K562 (cell line): ENCODE measurements at regions not wholly inside any gene's neighbourhood (a gene's known extent, or its start where the extent isn't known, plus 50 kb on each side); places are given as distances from the start of the nearest gene placed in this dataset.

Experiments used
- ATAC-seq: fragments of 200-7000 bp; cut with Tn5 transposase; 3 replicates; pipeline ENCODE4 v1.9.1; 2020; ENCODE audit warnings: moderate library complexity
- BruUV-seq: library from RNA; stranded (reverse); fragments of 400-500 nt; replicated peaks from 2 replicates; lab custom pipeline; 2021; lab: Mats Ljungman, UMichigan
- CTCF ChIA-PET: fragments of 300-600 bp; formaldehyde crosslinking; extraction: SDS; loops from one replicate; lab custom pipeline; 2021; ENCODE audit warnings: low intra/inter-chr PET ratio; lab: Yijun Ruan, JAX
- POLR2A ChIA-PET: fragments of 300-600, 350-650 bp; sonication (Branson Sonifier 250); formaldehyde crosslinking; extraction: SDS; loops from one replicate; lab custom pipeline; 2021; ENCODE audit warnings: antibody characterized with exemption, inconsistent platforms; lab: Yijun Ruan, JAX
- DNase-seq, 4 experiments: peaks; one replicate each; pipeline versions ENCODE4 v3.0.0 to v3.0.0-alpha.2; 2011 to 2018; ENCODE audit warnings: low spot score in 3 of 4, mixed read lengths in 3 of 4; ENCODE audit errors: extremely low read depth in 1 of 4
- FAIRE-seq: peaks from 2 replicates; lab custom pipeline; 2011; peaks lifted over from hg19 to GRCh38; lab: Jason Lieb, UNC
- H2AFZ ChIP-seq: 2 replicates; pipeline ENCODE4 v1.6.0; 2011; ENCODE audit warnings: low read depth, low read length, control low read depth, inconsistent platforms
- H3K27ac ChIP-seq: fragments of 200-600 bp; 3 replicates; pipeline ENCODE4 v1.8.0; 2011; ENCODE audit warnings: low read depth, mild to moderate bottlenecking, control low read depth, inconsistent platforms, low read length, moderate library complexity, mixed read lengths; ENCODE audit errors: extremely low read depth
- H3K27me3 ChIP-seq, 2 experiments: fragments of 300-600 bp in 1 of 2; 2 replicates in 1 of 2; 3 replicates in 1 of 2; pipeline versions ENCODE4 v1.6.0 to v1.8.0; 2011; ENCODE audit warnings: inconsistent platforms in 2 of 2, low read length in 2 of 2, mild to moderate bottlenecking in 1 of 2, mixed read lengths in 1 of 2, moderate library complexity in 1 of 2; ENCODE audit not compliant: control insufficient read depth in 2 of 2, insufficient read depth in 2 of 2
- H3K36me3 ChIP-seq: fragments of 300-600 bp; 3 replicates; pipeline ENCODE4 v1.8.0; 2011; ENCODE audit warnings: mild to moderate bottlenecking, low read length, inconsistent platforms; ENCODE audit not compliant: control insufficient read depth, insufficient read depth
- H3K4me1 ChIP-seq, 2 experiments: fragments of 200-600 bp in 1 of 2; replicated peaks in 1 of 2; 2 replicates in 1 of 2; 3 replicates in 1 of 2; pipeline versions ENCODE4 v1.5.1 to v1.8.0; 2011; ENCODE audit warnings: inconsistent platforms in 2 of 2, low read length in 2 of 2, mild to moderate bottlenecking in 1 of 2, mixed read lengths in 1 of 2, moderate library complexity in 1 of 2; ENCODE audit not compliant: control insufficient read depth in 2 of 2, insufficient read depth in 2 of 2
- H3K4me2 ChIP-seq: 2 replicates; pipeline ENCODE4 v1.6.1; 2011; ENCODE audit warnings: low read length, control low read depth, inconsistent platforms, mixed read lengths; ENCODE audit not compliant: insufficient read depth
- H3K4me3 ChIP-seq: fragments of 200-600 bp; sonication (generic), shearing (Covaris generic); 2 replicates; pipeline ENCODE4 v1.5.1; 2016; ENCODE audit warnings: control low read depth, inconsistent platforms
- H3K79me2 ChIP-seq: fragments of 200-600 bp; 3 replicates; pipeline ENCODE4 v1.8.0; 2011; ENCODE audit warnings: low read length, inconsistent platforms; ENCODE audit not compliant: control insufficient read depth, insufficient read depth
- H3K9ac ChIP-seq, 2 experiments: 2 replicates each; pipeline versions ENCODE4 v1.6.0 to v1.6.1; 2011; ENCODE audit warnings: low read depth in 2 of 2, low read length in 2 of 2, control low read depth in 1 of 2, inconsistent platforms in 1 of 2, mild to moderate bottlenecking in 1 of 2, mixed read lengths in 1 of 2; ENCODE audit not compliant: insufficient read depth in 1 of 2
- H3K9me1 ChIP-seq: one replicate; pipeline ENCODE4 v1.6.0; 2011; ENCODE audit warnings: inconsistent platforms, mild to moderate bottlenecking, low read length, moderate library complexity; ENCODE audit not compliant: control insufficient read depth, insufficient read depth
- H3K9me3 ChIP-seq: replicated peaks from 2 replicates; pipeline ENCODE4 v1.5.1; 2011; ENCODE audit warnings: low read depth, low read length, inconsistent platforms; ENCODE audit not compliant: control insufficient read depth, insufficient read depth
- H4K20me1 ChIP-seq: replicated peaks from 2 replicates; pipeline ENCODE4 v1.6.1; 2011; ENCODE audit warnings: low read length, inconsistent platforms, mixed read lengths; ENCODE audit not compliant: control insufficient read depth, insufficient read depth
- ARID2 ChIP-seq: fragments of 450-650 bp; IDR thresholded peaks from 2 replicates; pipeline ENCODE4 v1.6.1; 2017; ENCODE audit warnings: antibody characterized with exemption, mild to moderate bottlenecking
- CBX1 ChIP-seq: sonication (generic); IDR thresholded peaks from 2 replicates; pipeline ENCODE4 v1.6.1; 2016; ENCODE audit warnings: antibody characterized with exemption, low read depth, mild to moderate bottlenecking
- DNMT1 ChIP-seq: fragments of 450-650 bp; IDR thresholded peaks from 2 replicates; pipeline ENCODE4 v1.6.1; 2016; ENCODE audit warnings: antibody characterized with exemption, mild to moderate bottlenecking
- NFATC3 ChIP-seq: fragments of 450-650 bp; IDR thresholded peaks from 2 replicates; pipeline ENCODE4 v1.6.1; 2017; ENCODE audit warnings: mild to moderate bottlenecking
- PURB ChIP-seq: sonication (generic); formaldehyde crosslinking; IDR thresholded peaks from 2 replicates; pipeline ENCODE4 v1.9.0; 2021; ENCODE audit warnings: low read depth, mild to moderate bottlenecking, missing genetic modification reagents
- RUNX1 ChIP-seq: sonication (generic); IDR thresholded peaks from 2 replicates; pipeline ENCODE4 v1.6.1; 2016; ENCODE audit warnings: antibody characterized with exemption, low read depth
- TCF7 ChIP-seq: sonication (generic); IDR thresholded peaks from 2 replicates; pipeline ENCODE4 v1.6.1; 2016; ENCODE audit warnings: antibody characterized with exemption, borderline replicate concordance
- TFE3 ChIP-seq: fragments of 450-650 bp; formaldehyde crosslinking; IDR thresholded peaks from 2 replicates; pipeline ENCODE4 v1.4.0; 2020; ENCODE audit warnings: mild to moderate bottlenecking, mixed read lengths
- ZNF644 ChIP-seq: fragments of 200-800 bp; sonication (Bioruptor generic); IDR thresholded peaks from 2 replicates; pipeline ENCODE4 v1.6.1; 2016; ENCODE audit warnings: low read depth, missing genetic modification characterization, missing compliant biosample characterization
- WGBS: fragments of 100-300 bp; shearing (Covaris generic); methylation state at CpG from one replicate; pipeline ENCODE4 v1.1.6; 2016; ENCODE audit warnings: low coverage, mixed read lengths; ENCODE audit not compliant: insufficient coverage; ENCODE audit errors: missing lambda C conversion rate; 5-methylcytosine and 5-hydroxymethylcytosine counted together
- in situ Hi-C: fragments of 300-500 bp; cut with MboI; formaldehyde crosslinking; loops from 4 replicates; pipeline ENCODE4 v1.15.0; 2018; ENCODE audit warnings: inconsistent platforms, mixed read lengths
- intact Hi-C: fragments of 100-400 bp; cut with micrococcal nuclease; formaldehyde crosslinking; loops from 2 replicates; pipeline ENCODE4 v1.14.2; 2022
- TF ChIP-seq, protein P1 (sequence below): fragments of 250-450 bp; sonication (Bioruptor Pico); IDR thresholded peaks from 2 replicates; pipeline ENCODE4 v1.5.1; 2021; ENCODE audit warnings: mild to moderate bottlenecking
- TF ChIP-seq, protein P2 (sequence below): sonication (generic); formaldehyde crosslinking; IDR thresholded peaks from 2 replicates; pipeline ENCODE4 v1.8.0; 2022; ENCODE audit warnings: mild to moderate bottlenecking, missing genetic modification reagents

DNA sequence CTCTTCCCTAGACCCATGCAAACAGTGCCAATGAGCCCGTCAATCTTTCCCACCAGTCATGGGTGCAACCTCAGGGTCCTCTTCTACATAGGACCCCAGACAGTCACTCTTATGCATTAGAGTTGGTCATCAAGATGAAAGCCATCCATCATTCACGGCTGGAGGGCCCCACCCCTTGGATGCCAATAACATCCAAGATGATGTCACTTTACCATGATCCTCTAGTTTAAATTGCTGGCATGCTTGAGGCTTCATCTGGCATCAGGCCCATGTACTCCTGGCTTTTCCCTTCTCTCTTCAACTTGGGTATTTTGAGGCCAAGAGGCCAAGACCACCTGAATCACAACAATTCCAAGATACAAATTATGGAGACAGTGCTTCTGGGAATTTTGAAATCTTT, 91.1 kb upstream of the MAPK4 start:
- CTCF ChIA-PET: no interaction called here
- no peak overlapping the region for H3K27ac ChIP-seq
- intact Hi-C loops: no loop called here
- no peak overlapping the region for H2AFZ ChIP-seq
- peaks cover 0 to 3% of the 10 kb centered on the region in 2 experiments; a peak in 2 of 5 replicates for H3K27me3 ChIP-seq
- TF ChIP-seq PURB: no peak
- TF ChIP-seq DNMT1: no peak
- TF ChIP-seq, protein P1, sequence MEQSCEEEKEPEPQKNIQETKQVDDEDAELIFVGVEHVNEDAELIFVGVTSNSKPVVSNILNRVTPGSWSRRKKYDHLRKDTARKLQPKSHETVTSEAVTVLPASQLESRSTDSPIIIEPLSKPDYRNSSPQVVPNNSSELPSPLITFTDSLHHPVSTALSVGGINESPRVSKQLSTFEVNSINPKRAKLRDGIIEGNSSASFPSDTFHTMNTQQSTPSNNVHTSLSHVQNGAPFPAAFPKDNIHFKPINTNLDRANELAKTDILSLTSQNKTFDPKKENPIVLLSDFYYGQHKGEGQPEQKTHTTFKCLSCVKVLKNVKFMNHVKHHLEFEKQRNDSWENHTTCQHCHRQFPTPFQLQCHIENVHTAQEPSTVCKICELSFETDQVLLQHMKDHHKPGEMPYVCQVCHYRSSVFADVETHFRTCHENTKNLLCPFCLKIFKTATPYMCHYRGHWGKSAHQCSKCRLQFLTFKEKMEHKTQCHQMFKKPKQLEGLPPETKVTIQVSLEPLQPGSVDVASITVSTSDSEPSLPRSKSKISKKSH (CRISPR knock-in tag): no peak
- TF ChIP-seq ZNF644 (tag): no peak
- TF ChIP-seq TCF7: no peak
- TF ChIP-seq, protein P2, sequence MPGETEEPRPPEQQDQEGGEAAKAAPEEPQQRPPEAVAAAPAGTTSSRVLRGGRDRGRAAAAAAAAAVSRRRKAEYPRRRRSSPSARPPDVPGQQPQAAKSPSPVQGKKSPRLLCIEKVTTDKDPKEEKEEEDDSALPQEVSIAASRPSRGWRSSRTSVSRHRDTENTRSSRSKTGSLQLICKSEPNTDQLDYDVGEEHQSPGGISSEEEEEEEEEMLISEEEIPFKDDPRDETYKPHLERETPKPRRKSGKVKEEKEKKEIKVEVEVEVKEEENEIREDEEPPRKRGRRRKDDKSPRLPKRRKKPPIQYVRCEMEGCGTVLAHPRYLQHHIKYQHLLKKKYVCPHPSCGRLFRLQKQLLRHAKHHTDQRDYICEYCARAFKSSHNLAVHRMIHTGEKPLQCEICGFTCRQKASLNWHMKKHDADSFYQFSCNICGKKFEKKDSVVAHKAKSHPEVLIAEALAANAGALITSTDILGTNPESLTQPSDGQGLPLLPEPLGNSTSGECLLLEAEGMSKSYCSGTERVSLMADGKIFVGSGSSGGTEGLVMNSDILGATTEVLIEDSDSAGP: no peak
- TF ChIP-seq NFATC3: no peak
- TF ChIP-seq TFE3 (CRISPR knock-in tag): no peak
- TF ChIP-seq ARID2: no peak
- no peak for TF ChIP-seq RUNX1
- no peak for TF ChIP-seq CBX1
- H3K9me1 ChIP-seq: no peaks in the 10 kb centered on the region
- no peak overlapping the region for H3K9ac ChIP-seq
- H3K79me2 ChIP-seq: no peaks in the 10 kb centered on the region
- DNase-seq (no peak), ATAC-seq (no peak), FAIRE-seq (no peak)
- H3K9me3 ChIP-seq: no peaks in the 10 kb centered on the region
- in situ Hi-C loops: no loop called here
- H3K4me3 ChIP-seq: no peak overlapping the region
- POLR2A ChIA-PET: no interaction called here
- H4K20me1 ChIP-seq: no peaks in the 10 kb centered on the region
- no peaks in the 10 kb centered on the region for H3K4me1 ChIP-seq
- WGBS: 0% methylated on average over 2 of the region's 2 CpGs
- H3K4me2 ChIP-seq: no peak overlapping the region
- H3K36me3 ChIP-seq: no peaks in the 10 kb centered on the region
- BruUV-seq: no TSS peak
